Caki2 (cell line): ENCODE measurements at regions not wholly inside any gene's neighbourhood (a gene's known extent, or its start where the extent isn't known, plus 50 kb on each side); places are given as distances from the start of the nearest gene placed in this dataset.
"Not testable (repeated sequence)": the region's sequence is repeated elsewhere in the genome, so short reads cannot be mapped to it uniquely, and the experiment has no call there.

Experiments
- DNase-seq: peaks from one replicate; pipeline ENCODE4 v3.0.0-alpha.2; 2015; ENCODE audit warnings: low read depth
- in situ Hi-C: cut with HindIII; loops from 2 replicates; pipeline ENCODE4 v1.10.0; 2016; ENCODE audit warnings: low sequenced_read_pairs, low pct_unique_long_range_greater_than_20kb, mixed read lengths

DNA sequence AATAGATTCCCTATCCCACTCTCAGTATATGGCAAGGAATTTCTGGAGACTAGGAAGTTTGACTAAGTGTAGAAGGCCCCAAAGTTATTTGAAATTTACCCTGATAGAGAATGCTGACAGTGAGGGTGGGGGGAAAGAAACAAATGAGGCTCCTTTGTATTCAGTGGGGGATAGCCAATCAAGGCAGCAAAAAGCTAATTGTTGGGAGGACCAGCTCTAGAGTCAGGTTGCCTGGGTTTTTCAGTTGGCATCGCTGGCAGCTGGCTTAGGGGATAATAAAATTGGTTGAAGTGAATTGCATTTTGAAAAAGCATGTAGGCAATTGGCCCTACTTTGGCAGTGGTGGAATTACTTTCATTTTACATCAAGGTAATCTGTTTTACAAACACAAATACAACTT, 79.4 kb upstream of the STAM2 start:
- in situ Hi-C loops = no loop called here

DNA sequence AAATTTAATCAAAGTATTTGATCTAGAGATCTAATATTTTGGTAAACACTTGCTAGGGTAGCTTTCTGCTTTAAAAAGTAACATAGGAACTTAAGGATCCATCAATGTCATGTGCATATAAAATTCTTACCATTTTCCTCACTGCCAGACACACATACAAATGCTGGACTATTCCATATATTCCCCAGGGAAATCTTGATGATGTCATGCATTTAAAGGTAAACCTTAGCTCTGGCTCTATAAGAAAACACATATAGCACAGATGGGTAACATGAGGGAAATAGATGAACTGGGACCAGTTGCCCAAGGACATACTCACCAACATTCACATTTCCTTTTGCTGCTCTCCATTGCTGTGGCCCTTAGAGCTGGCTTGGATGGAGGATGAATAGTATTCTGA, 79.1 kb upstream of the FMNL2 start:
- in situ Hi-C loops = no loop called here
- no peak for DNase-seq

More for the DNA sequence above, 79.4 kb upstream of the STAM2 start:
- DNase-seq = no peak

DNA sequence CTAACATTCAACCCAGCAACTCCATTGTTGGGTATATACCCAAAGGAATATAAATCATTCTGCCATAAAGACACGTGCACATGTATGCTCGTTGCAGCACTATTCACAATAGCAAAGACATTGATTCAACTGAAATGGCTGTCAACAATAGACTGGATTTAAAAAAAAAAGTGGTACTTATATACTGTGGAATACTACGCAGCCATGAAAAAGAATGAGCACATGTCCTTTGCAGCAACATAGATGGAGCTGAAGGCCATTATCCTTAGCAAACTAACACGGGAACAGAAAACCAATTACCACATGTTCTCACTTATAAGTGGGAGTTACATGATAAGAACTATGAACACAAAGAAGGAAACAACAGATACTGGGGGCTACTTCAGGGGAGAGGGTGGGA, 74.0 kb upstream of the FMNL2 start:
- in situ Hi-C loops = no loop called here

DNA sequence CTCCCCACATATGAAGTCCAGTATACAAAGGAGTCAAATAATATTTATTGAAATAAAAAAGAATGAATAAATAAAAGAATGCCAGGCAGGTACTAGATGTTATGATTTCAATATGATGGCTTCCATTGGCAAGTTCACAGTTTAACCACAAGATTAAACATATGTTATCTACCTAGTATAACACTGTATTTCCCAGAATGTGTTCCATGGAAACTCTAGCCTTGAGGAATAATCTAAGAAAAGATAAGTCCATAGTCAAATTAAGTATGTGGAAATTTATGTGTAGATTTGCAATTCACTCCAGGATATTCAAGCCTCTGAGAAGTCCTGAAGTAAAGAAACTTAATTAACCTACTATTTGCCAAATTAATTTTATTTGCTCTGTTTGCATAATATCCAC, 71.1 kb upstream of the FMNL2 start:
- DNase-seq = no peak
- in situ Hi-C loops = no loop called here

More for the DNA sequence above, 74.0 kb upstream of the FMNL2 start:
- no peak for DNase-seq

DNA sequence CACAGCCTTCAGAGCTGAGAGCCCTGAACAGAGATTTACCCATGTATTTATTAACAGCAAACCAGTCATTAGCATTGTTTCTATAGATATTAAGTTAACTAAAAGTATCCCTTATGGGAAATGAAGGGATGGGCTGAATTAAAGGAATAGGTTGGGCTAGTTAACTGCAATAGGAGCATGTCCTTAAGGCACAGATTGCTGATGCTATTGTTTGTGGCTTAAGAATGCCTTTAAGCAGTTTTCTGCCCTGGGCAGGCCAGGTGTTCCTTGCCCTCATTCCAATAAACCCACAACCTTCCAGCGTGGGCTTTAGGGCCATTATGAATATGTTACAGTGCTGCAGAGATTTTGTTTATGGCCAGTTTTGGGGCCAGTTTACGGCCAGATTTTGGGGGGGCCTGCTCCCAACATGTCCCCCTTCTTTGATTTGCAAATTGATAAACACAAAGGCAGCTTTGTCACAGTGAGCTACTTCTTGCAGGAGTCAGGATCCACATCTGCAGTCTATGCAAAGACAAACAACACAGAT, 61.2 kb upstream of the FMNL2 start:
- in situ Hi-C loops, DNase-seq: not testable (repeated sequence)

DNA sequence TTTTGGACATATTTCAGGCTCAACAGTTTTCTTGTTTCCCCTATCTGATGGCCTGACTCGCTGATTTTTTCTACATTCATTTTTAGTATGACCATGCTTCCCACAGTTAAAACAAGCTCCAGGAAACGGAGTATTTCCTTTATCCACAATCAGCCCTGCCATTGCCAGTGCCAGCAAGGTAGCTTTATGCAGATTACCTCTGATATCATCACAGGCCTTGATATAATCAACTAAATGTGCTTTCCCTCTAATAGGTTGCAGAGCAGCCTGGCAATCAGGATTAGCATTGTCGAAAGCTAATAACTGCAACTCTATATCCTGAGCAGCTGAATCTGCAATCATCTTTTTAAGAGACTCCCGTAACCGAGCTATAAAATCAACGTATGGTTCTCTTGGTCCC, 57.1 kb upstream of the FMNL2 start:
- in situ Hi-C loops, DNase-seq: not testable (repeated sequence)

DNA sequence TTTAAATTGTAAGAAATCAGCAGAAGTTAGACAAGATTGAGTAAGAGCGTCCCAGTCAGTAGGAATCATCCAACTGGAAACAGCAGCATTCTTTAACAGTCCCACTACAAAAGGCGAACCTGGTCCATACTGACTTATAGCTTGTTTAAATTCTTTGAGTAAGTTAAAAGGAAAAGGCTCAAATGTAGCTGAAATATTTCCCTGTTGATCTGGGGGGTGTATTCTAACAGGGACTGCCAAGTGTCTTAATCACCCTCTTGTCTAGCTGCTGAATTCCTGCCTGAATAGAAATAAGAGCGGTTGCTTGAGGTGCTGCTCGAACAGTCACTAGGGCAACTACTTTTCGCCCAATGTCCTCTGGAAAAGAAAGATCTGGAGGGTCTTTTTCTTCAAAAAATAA, 56.4 kb upstream of the FMNL2 start:
- in situ Hi-C loops = no loop called here
- DNase-seq = no peak

DNA sequence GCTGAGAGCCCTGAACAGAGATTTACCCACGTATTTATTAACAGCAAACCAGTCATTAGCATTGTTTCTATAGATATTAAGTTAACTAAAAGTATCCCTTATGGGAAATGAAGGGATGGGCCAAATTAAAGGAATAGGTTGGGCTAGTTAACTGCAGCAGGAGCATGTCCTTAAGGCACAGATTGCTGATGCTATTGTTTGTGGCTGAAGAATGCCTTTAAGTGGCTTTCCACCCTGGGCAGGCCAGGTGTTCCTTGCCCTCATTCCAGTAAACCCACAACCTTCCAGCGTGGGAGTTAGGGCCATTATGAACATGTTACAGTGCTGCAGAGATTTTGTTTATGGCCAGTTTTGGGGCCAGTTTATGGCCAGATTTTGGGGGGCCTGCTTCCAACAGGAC, 55.6 kb upstream of the FMNL2 start:
- in situ Hi-C loops, DNase-seq: not testable (repeated sequence)

DNA sequence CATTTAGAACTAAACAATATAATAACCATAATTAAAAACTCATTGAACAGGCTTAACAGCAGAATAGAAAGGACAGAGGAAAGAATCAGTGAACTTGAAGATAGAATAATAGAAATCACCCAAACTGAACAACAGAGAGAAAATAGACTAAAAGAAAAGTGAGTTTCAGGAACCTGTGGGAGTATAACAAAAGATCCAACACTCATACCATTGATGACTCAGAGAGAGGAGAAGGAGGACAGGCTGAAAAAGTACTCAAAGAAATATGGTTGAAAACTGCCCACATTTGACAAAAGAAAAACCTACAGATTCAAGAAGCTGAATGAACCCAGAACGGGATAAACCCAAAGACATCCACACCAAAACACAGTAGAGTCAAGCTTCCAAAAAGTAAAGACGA, 54.2 kb upstream of the FMNL2 start:
- in situ Hi-C loops = no loop called here
- DNase-seq = no peak

DNA sequence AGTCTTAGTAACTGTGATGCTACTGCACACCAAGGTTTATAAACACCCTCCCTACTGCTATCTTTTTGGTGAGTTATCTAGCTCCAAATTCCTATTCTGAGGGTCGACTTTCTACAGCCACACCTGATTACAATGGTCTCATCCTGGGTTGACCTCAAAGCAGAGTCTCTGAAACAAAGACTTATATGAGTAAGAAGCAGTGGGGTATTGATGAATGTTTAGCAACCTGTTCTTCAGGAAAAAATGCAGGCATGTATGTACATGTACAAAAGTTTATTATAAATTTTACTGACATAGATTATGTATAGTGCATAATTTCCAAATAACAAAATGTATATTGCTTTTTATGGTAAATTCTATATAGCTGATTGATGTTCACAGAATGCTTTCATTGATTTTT, 51.6 kb upstream of the FMNL2 start:
- in situ Hi-C loops = no loop called here

DNA sequence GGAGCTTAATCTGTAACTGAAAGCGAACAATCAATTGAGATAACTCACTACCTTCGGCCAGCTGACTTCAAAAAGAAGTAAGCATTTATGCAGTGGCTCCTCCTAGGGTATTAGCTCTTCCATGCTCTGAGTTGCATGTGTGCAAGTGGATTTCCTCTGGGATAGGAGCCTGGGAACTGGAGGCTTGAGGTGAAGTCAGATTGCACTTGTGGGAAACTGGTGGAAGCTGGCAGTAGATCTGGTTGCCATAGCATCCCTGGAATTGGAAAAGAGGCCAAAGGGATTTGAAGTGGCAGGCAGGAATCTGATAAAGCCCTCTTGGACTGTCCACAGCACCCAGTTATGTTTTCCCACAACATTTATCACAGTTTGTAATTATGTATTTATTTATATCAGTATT, 50.6 kb upstream of the FMNL2 start:
- in situ Hi-C loops = no loop called here
- no peak for DNase-seq

More for the DNA sequence above, 51.6 kb upstream of the FMNL2 start:
- DNase-seq = no peak
